SK-N-SH treated with all-trans-retinoic acid at 6 μM for 48 hours (cell line): ENCODE measurements at regions not wholly inside any gene's neighbourhood (a gene's known extent, or its start where the extent isn't known, plus 50 kb on each side); places are given as distances from the start of the nearest gene placed in this dataset.

Experiments
- ATAC-seq: fragments of 200-7000 bp; cut with Tn5 transposase; 3 replicates; pipeline ENCODE4 v1.9.1; 2020; ENCODE audit warnings: mild to moderate bottlenecking, moderate library complexity
- ARNTL ChIP-seq: fragments of 450-650 bp; formaldehyde crosslinking; IDR thresholded peaks from 2 replicates; pipeline ENCODE4 v1.5.0; 2020; ENCODE audit warnings: low read depth, mild to moderate bottlenecking, moderate library complexity, borderline replicate concordance
- BACH2 ChIP-seq: fragments of 250-450 bp; sonication (Bioruptor Pico); IDR thresholded peaks from 2 replicates; pipeline ENCODE4 v1.9.0; 2021; ENCODE audit warnings: mild to moderate bottlenecking, borderline replicate concordance
- CREB5 ChIP-seq: fragments of 250-450 bp; sonication (Bioruptor Pico); IDR thresholded peaks from 2 replicates; pipeline ENCODE4 v1.5.1; 2020; ENCODE audit warnings: low read depth, mild to moderate bottlenecking, moderate library complexity
- CSDC2 ChIP-seq: fragments of 250-450 bp; sonication (Bioruptor Pico); IDR thresholded peaks from 2 replicates; pipeline ENCODE4 v1.5.0; 2020; ENCODE audit warnings: mild to moderate bottlenecking, moderate library complexity
- CSRNP3 ChIP-seq: fragments of 250-450 bp; sonication (Bioruptor Pico); IDR thresholded peaks from 2 replicates; pipeline ENCODE4 v1.5.1; 2021; ENCODE audit warnings: mild to moderate bottlenecking, moderate library complexity
- ESRRG ChIP-seq: fragments of 250-450 bp; sonication (Bioruptor Pico); IDR thresholded peaks from 2 replicates; pipeline ENCODE4 v1.6.1; 2021; ENCODE audit warnings: mild to moderate bottlenecking
- GLIS3 ChIP-seq: fragments of 250-450 bp; sonication (Bioruptor Pico); IDR thresholded peaks from 2 replicates; pipeline ENCODE4 v1.5.0; 2020; ENCODE audit warnings: mild to moderate bottlenecking, moderate library complexity
- ISL1 ChIP-seq: fragments of 250-450 bp; sonication (Bioruptor Pico); IDR thresholded peaks from 2 replicates; pipeline ENCODE4 v2.1.2; 2022; ENCODE audit warnings: mild to moderate bottlenecking, moderate library complexity
- OSR1 ChIP-seq: fragments of 250-450 bp; sonication (Bioruptor Pico); IDR thresholded peaks from 2 replicates; pipeline ENCODE4 v1.8.0; 2022; ENCODE audit warnings: moderate library complexity, mild to moderate bottlenecking, inconsistent platforms
- PATZ1 ChIP-seq: fragments of 250-450 bp; sonication (Bioruptor Pico); IDR thresholded peaks from 2 replicates; pipeline ENCODE4 v1.8.0; 2020; ENCODE audit warnings: mild to moderate bottlenecking, moderate library complexity, borderline replicate concordance
- POU6F1 ChIP-seq: fragments of 250-450 bp; sonication (Bioruptor Pico); IDR thresholded peaks from 2 replicates; pipeline ENCODE4 v1.8.0; 2021; ENCODE audit warnings: low read depth, mild to moderate bottlenecking, moderate library complexity, borderline replicate concordance
- PPARA ChIP-seq: fragments of 250-450 bp; sonication (Bioruptor Pico); IDR thresholded peaks from 2 replicates; pipeline ENCODE4 v1.5.0; 2020; ENCODE audit warnings: mild to moderate bottlenecking, borderline replicate concordance
- RARB ChIP-seq: fragments of 250-450 bp; sonication (Bioruptor Pico); IDR thresholded peaks from 2 replicates; pipeline ENCODE4 v1.8.0; 2021; ENCODE audit warnings: mild to moderate bottlenecking, moderate library complexity
- SNAI2 ChIP-seq: fragments of 250-450 bp; sonication (Bioruptor Pico); IDR thresholded peaks from 2 replicates; pipeline ENCODE4 v1.5.0; 2020; ENCODE audit warnings: mild to moderate bottlenecking, moderate library complexity
- TOX ChIP-seq: fragments of 250-450 bp; sonication (Bioruptor Pico); IDR thresholded peaks from 2 replicates; pipeline ENCODE4 v1.8.0; 2021; ENCODE audit warnings: mild to moderate bottlenecking, moderate library complexity, borderline replicate concordance
- TSHZ2 ChIP-seq: fragments of 250-450 bp; sonication (Bioruptor Pico); IDR thresholded peaks from 2 replicates; pipeline ENCODE4 v1.5.0; 2020; ENCODE audit warnings: mild to moderate bottlenecking, moderate library complexity
- ZC3H10 ChIP-seq: fragments of 250-450 bp; sonication (Bioruptor Pico); IDR thresholded peaks from 2 replicates; pipeline ENCODE4 v1.5.1; 2021; ENCODE audit warnings: mild to moderate bottlenecking, moderate library complexity
- ZFP3 ChIP-seq: fragments of 250-450 bp; sonication (Bioruptor Pico); IDR thresholded peaks from 2 replicates; pipeline ENCODE4 v1.5.0; 2020; ENCODE audit warnings: mild to moderate bottlenecking, moderate library complexity
- ZFP30 ChIP-seq: fragments of 450-650 bp; formaldehyde crosslinking; IDR thresholded peaks from 2 replicates; pipeline ENCODE4 v1.5.0; 2022; ENCODE audit warnings: mild to moderate bottlenecking, moderate library complexity
- ZNF565 ChIP-seq: fragments of 450-650 bp; formaldehyde crosslinking; conservative IDR thresholded peaks from 2 replicates; pipeline ENCODE4 v1.5.0; 2020; ENCODE audit warnings: low read depth, mild to moderate bottlenecking, moderate library complexity
- ZNF8 ChIP-seq: fragments of 450-650 bp; formaldehyde crosslinking; IDR thresholded peaks from 2 replicates; pipeline ENCODE4 v1.5.0; 2020; ENCODE audit warnings: mild to moderate bottlenecking, moderate library complexity

GRCh38 chr16:85382717-85383118, 230.4 kb upstream of the GSE1 start:
- ATAC-seq, result no peak
- TF ChIP-seq ARNTL (CRISPR knock-in tag) (no peak), ZFP30 (CRISPR knock-in tag) (no peak), BACH2 (no peak), OSR1 (CRISPR knock-in tag) (no peak), GLIS3 (no peak), POU6F1 (no peak), CREB5 (CRISPR knock-in tag) (no peak), PPARA (CRISPR knock-in tag) (no peak), ZNF565 (CRISPR knock-in tag) (no peak), ZC3H10 (CRISPR knock-in tag) (no peak), CSDC2 (CRISPR knock-in tag) (no peak), ZFP3 (CRISPR knock-in tag) (no peak), ISL1 (CRISPR knock-in tag) (no peak), SNAI2 (CRISPR knock-in tag) (no peak), RARB (CRISPR knock-in tag) (no peak), CSRNP3 (CRISPR knock-in tag) (no peak), ESRRG (CRISPR knock-in tag) (no peak)

- no peak for ATAC-seq
- no peak for TF ChIP-seq POU6F1
- no peak for TF ChIP-seq ZNF565 (CRISPR knock-in tag)
- no peak for TF ChIP-seq ZNF8 (CRISPR knock-in tag)
- no peak for TF ChIP-seq CSRNP3 (CRISPR knock-in tag)
- TF ChIP-seq GLIS3, result no peak
- TF ChIP-seq PATZ1, result no peak
- no peak for TF ChIP-seq OSR1 (CRISPR knock-in tag)
Observed at GRCh38 chr16:85383836-85384832, 229.0 kb upstream of the GSE1 start.

GRCh38 chr16:85384833-85385462, 228.2 kb upstream of the GSE1 start:
- ATAC-seq, result no peak
- TF ChIP-seq BACH2, result no peak
- TF ChIP-seq ZFP3 (CRISPR knock-in tag), result no peak
- no peak for TF ChIP-seq ZFP30 (CRISPR knock-in tag)
- no peak for TF ChIP-seq SNAI2 (CRISPR knock-in tag)
- no peak for TF ChIP-seq TOX (CRISPR knock-in tag)
- TF ChIP-seq RARB (CRISPR knock-in tag), result no peak
- TF ChIP-seq ARNTL (CRISPR knock-in tag), result no peak
- no peak for TF ChIP-seq CSDC2 (CRISPR knock-in tag)
- no peak for TF ChIP-seq TSHZ2 (CRISPR knock-in tag)
- no peak for TF ChIP-seq PATZ1
